RWPE1 (cell line): ENCODE measurements at regions not wholly inside any gene's neighbourhood (a gene's known extent, or its start where the extent isn't known, plus 50 kb on each side); places are given as distances from the start of the nearest gene placed in this dataset.

Experiments used
- CTCF ChIA-PET: fragments of 350-600 bp; sonication (Branson Sonifier 250); formaldehyde crosslinking; extraction: SDS; loops from one replicate; lab custom pipeline; 2021; lab: Yijun Ruan, JAX
- POLR2A ChIA-PET: fragments of 400-600 bp; formaldehyde crosslinking; extraction: SDS; loops from one replicate; lab custom pipeline; 2020; ENCODE audit warnings: antibody characterized with exemption; ENCODE audit not compliant: low non-redundant PET; lab: Yijun Ruan, JAX
- DNase-seq: peaks from one replicate; pipeline ENCODE4 v3.0.0; 2012; ENCODE audit warnings: low spot score
- H3K27ac ChIP-seq: fragments of 450-650 bp; 2 replicates; pipeline ENCODE4 v1.5.1; 2017
- CTCF ChIP-seq: fragments of 450-650 bp; conservative IDR thresholded peaks from 2 replicates; pipeline ENCODE4 v1.5.1; 2017; ENCODE audit warnings: low read depth, mild to moderate bottlenecking

GRCh38 chr1:191358724-191359123 lies 799.5 kb upstream of the RGS18 start:
- POLR2A ChIA-PET, result no interaction called here
- TF ChIP-seq CTCF, result no peak
- CTCF ChIA-PET, result interaction anchor here (0.5 kb wide), 1 partner anchor 335 kb away, joined by 5 read pairs; no protein-coding TSS in a partner anchor
- H3K27ac ChIP-seq, result no peak overlapping the region
- no peak for DNase-seq

GRCh38 chr1:191366686-191367085 lies 791.6 kb upstream of the RGS18 start:
- DNase-seq, result no peak
- no peak overlapping the region for H3K27ac ChIP-seq
- ChIA-PET CTCF (no interaction called here), POLR2A (no interaction called here)
- no peak for TF ChIP-seq CTCF

- ChIA-PET POLR2A (no interaction called here), CTCF (interaction anchor here (0.6 kb wide), 1 partner anchor 64 kb away, joined by 3 read pairs; no protein-coding TSS in a partner anchor)
These were observed 789.2 kb upstream of the RGS18 start for GRCh38 chr1:191368891-191369654.

GRCh38 chr1:191371626-191372025 lies 786.6 kb upstream of the RGS18 start:
- no peak for TF ChIP-seq CTCF
- POLR2A ChIA-PET, result no interaction called here
- no peak for DNase-seq
- CTCF ChIA-PET, result no interaction called here
- H3K27ac ChIP-seq, result no peak overlapping the region

More at GRCh38 chr1:191368891-191369654, 789.2 kb upstream of the RGS18 start:
- no peak for TF ChIP-seq CTCF
- no peak for DNase-seq
- H3K27ac ChIP-seq, result no peak overlapping the region

GRCh38 chr1:191388283-191388682 lies 770.0 kb upstream of the RGS18 start:
- DNase-seq, result no peak
- TF ChIP-seq CTCF, result no peak
- no peak overlapping the region for H3K27ac ChIP-seq
- ChIA-PET POLR2A (no interaction called here), CTCF (no interaction called here)

GRCh38 chr1:191396622-191397021 lies 761.6 kb upstream of the RGS18 start:
- H3K27ac ChIP-seq, result no peak overlapping the region
- TF ChIP-seq CTCF, result no peak
- DNase-seq, result no peak
- ChIA-PET POLR2A (no interaction called here), CTCF (no interaction called here)
